COLO668 (cell line): ENCODE measurements at regions not wholly inside any gene's neighbourhood (a gene's known extent, or its start where the extent isn't known, plus 50 kb on each side); places are given as distances from the start of the nearest gene placed in this dataset.

ENCODE experiments used
- DNase-seq: peaks from one replicate; lab custom pipeline; 2025; ENCODE audit not compliant: unreplicated experiment; lab: John Stamatoyannopoulos, UW

DNA sequence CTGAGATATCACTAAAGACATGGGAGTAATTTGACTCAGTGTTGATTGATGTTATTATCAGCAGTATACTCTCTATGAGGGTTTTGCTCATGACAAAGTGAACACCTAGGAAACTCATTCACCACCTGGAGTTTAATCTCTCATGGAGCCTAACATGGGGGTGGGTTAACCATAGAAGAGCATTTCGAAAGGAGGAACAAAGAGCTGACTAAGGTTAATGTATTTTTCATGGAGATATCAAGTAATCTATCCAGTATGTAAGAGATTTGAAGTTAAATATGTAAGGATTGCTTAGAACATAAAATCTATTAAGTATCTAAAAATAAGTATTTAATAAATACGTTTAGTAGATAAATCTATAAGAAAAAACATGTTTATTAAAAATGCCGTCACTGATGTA, 917.8 kb downstream of the EPHA4 start:
- DNase-seq = no peak

DNA sequence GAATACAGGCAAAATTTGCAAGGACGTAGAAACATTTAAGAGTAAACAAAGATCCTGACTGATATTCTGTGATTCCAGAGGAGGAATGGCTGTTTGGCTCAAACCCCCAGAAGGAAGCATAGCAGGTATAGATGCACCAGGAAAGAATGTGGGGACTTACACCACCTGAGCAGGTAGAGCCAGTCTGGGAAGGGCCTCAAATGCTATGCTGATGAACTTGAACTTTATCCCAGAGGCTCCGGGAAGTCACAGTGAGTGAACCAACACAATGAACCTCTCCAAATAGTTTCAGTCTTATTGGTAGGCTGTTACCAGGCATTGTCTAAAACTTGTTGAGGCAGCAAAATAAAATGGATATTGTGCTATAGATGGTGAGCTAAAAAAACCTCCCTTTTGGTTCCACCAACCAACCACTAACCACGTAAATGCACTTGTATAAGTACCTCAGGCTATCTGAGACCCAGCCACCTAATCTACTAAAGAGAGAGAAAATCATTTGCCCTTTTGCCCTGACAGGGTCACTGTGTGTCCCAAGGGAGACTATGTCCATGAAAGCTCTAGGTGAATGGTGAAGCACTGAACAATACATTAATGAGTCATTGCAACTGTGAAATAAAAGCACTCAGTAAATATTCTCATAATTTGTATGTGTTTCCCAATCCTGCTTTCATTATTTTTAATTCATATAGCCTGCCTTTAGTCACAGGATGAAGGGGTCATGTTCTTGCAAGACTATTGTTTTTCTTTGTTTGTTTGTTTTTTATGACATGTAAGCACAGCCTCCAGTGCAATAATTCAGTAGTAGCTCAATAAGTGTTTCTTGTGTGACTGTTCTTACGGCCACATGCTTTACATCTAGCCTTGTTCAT, 911.6 kb downstream of the EPHA4 start:
- peak; percentile 20 for DNase-seq

GRCh38 chr2:220662431-220662830, 909.7 kb downstream of the EPHA4 start:
- no peak for DNase-seq

DNA sequence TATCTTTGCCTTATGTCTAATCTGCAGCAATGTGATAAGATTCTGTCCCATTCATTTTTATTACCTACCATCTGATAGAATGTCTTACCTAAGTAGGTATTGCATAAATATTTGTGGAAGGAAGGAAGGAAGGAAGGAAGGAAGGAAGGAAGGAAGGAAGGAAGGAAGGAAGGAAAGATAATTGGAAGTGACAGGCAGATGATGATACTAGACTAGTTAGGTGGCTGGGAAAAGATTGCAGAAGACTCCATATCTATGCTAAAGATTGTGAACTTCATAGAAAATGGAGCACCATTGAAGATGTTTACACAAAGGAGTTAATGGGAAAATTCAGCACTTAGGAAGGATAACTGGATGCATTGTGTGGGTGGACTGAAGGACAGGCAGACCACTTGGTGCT, 909.0 kb downstream of the EPHA4 start:
- DNase-seq = no peak

DNA sequence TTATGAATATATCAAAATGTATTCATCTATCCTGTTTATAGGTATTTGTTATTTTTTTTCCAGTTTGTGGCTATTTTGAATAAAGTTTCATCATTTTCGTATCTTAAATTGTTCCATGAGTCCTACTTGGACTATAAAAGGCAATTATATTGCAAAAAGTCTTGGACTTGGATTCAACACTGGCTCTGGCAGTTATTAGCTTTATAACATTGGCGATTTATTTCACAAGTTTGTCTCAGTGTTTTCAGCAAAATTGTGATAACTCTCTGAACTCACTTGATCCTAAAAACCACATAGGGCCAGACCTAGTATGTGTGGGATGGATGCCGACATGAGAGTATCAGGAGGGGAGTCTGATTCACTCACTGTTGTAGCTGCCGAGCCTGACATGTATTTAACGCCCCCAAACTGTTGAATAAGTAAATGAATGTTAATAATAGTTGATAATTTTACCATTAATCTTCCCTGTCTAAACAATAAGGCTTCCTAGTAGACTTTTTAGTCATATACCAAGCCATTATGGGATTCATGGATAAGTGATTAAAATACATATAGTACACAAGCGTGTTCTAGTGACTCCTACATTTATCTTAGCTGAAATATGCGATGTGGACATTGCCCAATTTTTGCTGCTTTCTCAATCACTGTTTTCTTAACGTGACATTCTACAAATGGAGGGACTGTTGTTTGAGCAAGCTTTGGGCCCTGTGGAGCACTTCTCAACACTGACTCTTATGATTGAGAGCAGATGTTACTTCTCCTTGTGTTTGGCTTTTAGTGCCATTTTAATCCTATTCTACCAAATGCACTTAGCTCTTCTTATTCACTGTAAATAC, 907.6 kb downstream of the EPHA4 start:
- no peak for DNase-seq

DNA sequence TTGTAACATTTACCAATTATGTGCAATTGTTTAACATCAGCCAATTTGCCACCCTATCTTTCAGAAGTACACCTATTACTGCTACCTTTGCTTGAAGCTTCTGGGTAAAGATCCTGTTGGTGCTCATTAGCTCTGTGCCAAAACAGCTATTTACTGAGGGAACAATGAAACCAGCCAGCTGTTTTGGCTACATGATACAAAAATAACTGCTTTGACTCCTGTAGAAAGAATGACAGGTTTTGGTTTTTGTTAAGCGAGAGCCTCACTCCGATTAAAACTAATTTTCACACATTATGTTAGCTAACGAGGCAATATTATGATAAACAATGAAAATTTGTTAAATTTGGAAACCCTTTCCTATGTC, 907.0 kb downstream of the EPHA4 start:
- DNase-seq = no peak

- no peak for DNase-seq
Measured at GRCh38 chr2:220669324-220669723, 902.8 kb downstream of the EPHA4 start.

DNA sequence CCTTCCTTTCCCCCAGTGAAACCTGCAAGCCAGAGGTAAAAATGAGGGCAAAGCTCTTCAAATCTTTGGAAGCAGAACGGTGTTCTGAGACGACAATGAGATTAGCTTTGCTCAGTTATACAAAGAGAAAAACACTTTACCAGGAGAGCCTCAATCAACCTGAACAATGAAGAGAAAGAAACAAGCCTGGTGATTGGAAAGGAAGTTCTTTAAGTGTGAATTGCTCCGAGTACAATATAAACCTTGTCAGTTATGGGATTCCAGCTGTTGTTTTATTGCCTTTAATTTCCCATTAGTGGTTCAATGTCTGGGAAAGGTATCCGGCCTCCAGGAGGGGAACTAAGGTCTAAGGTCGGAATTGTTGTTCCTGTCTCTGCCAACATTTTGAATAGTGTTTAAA, 901.6 kb downstream of the EPHA4 start:
- no peak for DNase-seq

DNA sequence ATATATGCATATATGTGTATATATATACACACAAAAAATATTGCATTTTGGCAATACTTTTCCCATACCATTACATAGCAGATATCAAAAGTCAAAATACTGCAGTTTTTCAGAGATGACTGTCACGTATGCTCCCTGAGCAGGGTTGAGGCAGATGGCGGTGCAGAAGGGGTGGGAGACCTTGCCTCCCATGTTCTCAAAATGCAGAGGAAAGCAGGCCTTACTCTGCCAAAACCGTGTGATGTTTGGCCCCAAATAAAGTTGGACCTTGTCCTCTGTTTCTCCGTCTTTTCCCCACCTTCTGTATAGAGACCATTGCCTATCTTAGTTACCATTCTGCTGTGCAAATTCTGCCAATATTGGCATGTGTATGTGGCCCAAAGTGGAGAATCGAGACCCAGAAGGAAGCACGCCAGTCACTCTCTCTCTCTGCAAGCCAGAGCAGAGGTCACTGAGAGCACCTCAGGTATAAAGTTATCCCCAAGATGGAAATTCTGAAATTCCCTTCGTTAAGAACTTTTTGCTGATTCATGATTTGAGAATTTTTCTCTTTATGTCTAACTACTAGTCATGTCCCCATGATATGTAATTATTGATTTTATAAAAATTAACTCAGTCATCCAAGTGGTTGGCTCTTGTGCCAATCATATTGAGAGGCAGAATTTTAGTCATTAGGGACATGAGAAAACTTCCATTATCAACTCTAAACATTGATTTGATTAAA, 898.8 kb downstream of the EPHA4 start:
- DNase-seq = no peak

GRCh38 chr2:220674033-220674432, 898.1 kb downstream of the EPHA4 start:
- DNase-seq = no peak

GRCh38 chr2:220676695-220677094, 895.4 kb downstream of the EPHA4 start:
- no peak for DNase-seq

GRCh38 chr2:220678943-220679342, 893.2 kb downstream of the EPHA4 start:
- DNase-seq = no peak

GRCh38 chr2:220682616-220683015, 889.5 kb downstream of the EPHA4 start:
- no peak for DNase-seq

DNA sequence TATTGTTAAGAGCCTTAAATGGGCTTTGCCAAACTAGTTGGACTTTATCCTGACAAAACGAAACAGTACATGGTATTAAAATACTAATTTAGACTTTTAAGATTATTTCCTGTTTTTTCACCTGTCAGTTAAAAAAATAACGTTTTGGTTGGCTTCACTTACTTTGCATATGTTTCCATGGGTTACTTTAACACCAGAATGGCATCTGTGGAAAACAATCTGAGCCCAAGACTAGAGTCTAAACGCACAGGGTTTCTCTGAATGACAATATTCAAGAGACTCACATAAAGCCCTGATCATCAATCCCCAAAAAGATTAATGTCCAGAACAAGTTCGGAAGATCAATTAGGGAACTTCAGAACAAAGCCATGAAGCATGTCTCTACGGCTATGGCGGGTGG, 888.0 kb downstream of the EPHA4 start:
- DNase-seq = no peak

DNA sequence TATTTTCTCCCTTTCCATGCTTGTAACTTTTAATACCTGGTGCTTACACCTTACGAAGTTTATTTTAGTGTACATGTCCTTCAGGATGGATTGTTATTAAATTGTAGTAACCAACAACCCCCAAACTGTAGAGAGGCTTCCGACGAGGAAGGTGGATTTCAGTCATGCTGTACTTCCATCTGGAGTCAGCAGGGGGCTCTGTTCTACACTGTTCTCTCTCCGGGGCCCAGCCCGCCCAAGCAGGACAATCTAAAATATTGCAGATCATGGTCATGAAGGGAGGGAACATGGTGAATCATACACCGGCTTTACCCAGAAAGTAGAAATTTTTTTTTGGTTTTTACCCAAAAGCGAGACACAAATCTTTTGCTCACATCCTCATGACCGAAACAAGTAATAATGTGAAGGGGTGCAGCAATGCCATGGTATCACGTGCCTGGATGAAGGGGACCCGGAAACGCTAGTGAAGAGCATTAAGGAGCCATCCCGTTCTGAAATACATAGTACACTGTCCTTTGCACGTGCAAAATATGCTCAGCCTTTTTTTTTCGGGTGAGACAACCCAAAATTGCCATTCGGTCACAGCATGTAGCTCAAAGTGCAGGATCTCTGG, 884.8 kb downstream of the EPHA4 start:
- DNase-seq = peak; percentile 41

GRCh38 chr2:220695397-220696279, 876.5 kb downstream of the EPHA4 start:
- DNase-seq = no peak

- no peak for DNase-seq
Measured at GRCh38 chr2:220696280-220696669, 875.8 kb downstream of the EPHA4 start.

DNA sequence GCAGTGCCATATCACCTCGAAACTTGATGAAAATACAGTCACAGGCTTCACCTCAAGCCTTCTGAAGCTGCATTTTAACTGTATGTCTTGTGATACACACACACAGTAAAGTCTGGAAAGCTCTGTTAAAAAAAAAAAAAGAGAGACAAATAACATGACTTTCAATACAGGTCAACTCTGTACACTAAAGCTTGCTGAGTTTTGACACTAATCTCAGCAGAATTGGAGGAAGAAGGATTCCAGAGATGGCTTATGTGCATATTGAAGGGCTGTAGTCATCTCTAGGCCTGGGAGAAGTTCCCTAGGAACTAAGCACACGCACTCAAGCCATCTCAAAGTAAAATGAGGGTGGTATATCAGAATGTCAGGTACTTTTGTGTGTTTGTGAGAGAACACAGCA, 875.1 kb downstream of the EPHA4 start:
- DNase-seq = no peak

DNA sequence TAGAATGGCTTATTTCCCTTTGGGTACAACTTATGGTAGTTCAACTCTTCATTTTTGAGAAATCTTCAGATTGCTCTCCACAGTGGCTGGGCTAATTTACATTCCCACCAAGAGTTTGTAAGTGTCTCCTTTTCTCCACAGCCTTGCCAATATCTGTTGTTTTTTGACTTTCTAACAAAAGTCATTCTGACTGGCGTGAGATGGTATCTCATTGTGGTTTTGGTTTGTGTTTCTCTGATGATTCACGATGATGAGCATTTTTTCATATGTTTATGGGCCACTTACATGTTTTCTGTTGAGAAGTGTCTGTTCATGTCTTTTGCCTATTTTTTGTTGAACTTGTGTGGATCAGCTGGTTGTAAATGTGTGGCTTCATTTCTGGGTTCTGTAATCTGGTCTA, 871.0 kb downstream of the EPHA4 start:
- DNase-seq = no peak

- DNase-seq = no peak
Measured at GRCh38 chr2:220703279-220703678, 868.8 kb downstream of the EPHA4 start.
